NT2/D1 (cell line): ENCODE measurements at regions not wholly inside any gene's neighbourhood (a gene's known extent, or its start where the extent isn't known, plus 50 kb on each side); places are given as distances from the start of the nearest gene placed in this dataset.

Source experiments
- YY1 ChIP-seq: IDR thresholded peaks from 2 replicates; pipeline ENCODE4 v1.6.1; 2011; ENCODE audit not compliant: insufficient read length, insufficient read depth
- ZNF274 ChIP-seq: IDR thresholded peaks from 2 replicates; pipeline ENCODE4 v1.6.1; 2011; ENCODE audit warnings: mild to moderate bottlenecking, low read depth, low read length

GRCh38 chr15:58352026-58352929 is 79.5 kb upstream of the LIPC start:
- TF ChIP-seq ZNF274 (no peak), YY1 (no peak)
